HG03064 (cell line): ENCODE measurements at regions not wholly inside any gene's neighbourhood (a gene's known extent, or its start where the extent isn't known, plus 50 kb on each side); places are given as distances from the start of the nearest gene placed in this dataset.
"Not testable (repeated sequence)": the region's sequence is repeated elsewhere in the genome, so short reads cannot be mapped to it uniquely, and the experiment has no call there.

Experiments used
- ATAC-seq: cut with Tn5 transposase; IDR thresholded peaks from one replicate; pipeline ENCODE4 v1.9.1; 2021; ENCODE audit warnings: low read depth; ENCODE audit not compliant: unreplicated experiment

DNA sequence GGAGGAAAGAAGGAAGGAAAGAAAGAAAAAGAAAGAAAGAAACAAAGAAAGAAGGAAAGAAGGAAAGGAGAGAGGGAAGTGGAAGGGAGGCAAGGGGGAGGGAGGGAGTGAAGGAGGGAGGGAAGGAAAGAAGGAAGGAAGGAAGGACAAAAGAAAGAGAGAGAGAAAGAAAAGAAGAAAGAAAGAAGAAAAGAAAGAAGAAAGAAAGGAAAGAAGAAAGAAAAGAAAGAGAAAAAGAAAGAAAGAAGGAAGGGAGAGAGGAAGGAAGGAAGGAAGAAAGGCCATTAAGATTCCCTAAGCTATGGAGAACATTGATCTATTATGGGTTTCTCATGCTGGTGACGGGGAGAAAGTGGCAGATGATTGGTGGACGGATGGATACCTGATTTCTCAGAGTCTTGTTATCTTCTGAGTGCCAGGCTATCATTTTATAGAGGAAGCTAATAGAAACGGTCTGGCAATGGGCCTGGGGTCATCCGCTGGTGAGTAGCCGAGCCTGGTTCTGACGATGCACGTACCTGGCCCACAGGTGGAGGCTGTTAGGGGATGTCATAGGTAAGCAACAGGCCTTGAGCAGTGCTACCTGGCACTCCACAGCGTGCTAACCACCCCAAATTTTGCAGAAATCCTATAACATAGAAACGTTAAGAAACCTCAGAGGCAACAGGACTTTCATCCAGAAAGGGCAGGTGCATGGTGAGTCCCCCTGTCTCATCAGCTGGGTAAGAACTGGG is 142.9 kb downstream of the SHOX start:
- no peak for ATAC-seq

DNA sequence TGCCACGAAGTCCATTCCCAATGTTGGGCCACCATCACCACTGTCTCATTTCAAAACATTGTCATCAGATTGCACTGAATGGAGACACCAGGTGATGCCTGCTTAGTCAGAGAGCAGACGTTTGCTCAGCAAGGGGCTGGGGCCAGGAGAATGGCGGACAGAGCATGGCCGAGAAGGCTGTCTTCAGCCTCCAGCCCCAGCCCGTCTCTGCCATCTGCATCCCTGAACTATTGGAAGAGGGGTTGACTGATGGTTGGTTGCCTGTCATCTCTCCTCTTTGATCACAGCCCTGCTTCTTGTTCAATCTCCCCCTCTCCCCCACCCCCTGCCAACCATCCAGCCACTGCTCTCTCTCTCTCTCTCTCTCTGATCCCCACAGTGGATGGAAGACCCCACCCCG is 140.9 kb downstream of the SHOX start:
- no peak for ATAC-seq

DNA sequence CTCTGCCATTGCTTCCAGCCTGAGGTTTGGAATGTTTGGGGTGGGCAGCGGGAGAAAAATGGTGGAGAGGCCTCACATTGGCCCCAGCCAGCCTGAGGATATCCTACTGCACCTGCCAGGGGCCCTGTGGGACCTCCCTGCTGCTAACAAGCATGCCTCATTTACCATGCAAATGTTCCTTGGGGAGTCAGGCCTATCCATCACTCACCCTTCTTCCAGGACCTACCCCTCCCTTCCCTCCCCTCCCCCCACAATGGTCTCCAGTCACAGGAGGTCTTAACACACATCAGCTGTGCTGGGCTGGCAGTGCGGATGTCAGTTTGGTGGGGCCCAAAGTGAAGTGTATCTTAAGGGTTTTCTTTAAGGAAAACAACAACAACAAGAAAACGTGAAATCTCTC is 139.2 kb downstream of the SHOX start:
- no peak for ATAC-seq

DNA sequence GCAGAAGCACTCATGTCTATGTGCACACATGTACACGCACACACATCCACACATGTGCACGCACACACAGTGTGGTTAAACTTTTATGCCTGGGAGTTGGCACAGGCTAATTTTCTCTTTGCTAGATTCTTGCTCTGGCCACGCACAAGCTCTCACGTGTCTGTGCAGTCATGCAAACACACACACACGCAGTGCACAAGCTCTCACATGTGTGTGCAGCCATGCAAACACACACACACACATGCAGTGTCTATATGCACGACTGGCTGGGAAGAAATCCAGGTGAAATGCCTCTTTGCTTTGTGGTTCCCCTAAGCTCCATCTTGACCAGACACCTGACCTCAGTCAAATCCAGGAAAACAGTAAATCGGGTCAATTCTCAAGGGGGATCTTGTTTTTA is 138.0 kb downstream of the SHOX start:
- no peak for ATAC-seq

DNA sequence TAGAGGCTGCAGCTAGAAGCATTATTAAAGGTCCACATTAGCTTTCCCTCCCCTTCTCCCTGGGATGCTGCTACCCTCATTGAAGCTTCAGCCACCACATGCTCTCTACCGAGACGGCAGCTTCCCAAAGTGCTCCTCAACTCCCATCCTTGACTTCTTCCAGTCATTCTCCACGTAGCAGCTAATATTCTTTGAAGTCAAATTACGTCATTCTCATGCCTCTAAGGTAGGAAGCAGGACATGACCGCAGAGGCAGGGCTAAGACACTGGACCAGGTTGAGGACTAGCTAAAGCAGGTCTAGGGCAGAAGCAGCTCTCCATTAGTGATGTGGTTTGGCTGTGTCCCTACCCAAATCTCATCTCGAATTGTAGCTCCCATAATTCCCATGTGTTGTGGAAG is 128.3 kb downstream of the SHOX start:
- ATAC-seq, result no peak

DNA sequence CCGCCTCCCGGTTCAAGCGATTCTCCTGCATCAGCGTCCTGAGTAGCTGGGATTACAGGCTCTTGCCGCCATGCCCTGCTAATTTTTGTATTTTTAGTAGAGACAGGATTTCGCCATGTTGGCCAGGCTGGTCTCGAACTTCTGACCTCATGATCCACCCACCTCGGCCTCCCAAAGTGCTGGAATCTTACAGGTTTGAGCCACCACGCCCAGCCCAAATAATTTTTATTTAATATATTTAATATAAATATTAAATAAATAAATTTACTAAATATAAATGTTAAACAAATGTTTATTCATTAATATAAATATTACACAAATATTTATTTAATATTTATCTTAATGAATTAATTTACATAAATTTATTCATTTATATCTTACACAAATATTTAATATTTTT is 120.2 kb downstream of the SHOX start:
- no peak for ATAC-seq

DNA sequence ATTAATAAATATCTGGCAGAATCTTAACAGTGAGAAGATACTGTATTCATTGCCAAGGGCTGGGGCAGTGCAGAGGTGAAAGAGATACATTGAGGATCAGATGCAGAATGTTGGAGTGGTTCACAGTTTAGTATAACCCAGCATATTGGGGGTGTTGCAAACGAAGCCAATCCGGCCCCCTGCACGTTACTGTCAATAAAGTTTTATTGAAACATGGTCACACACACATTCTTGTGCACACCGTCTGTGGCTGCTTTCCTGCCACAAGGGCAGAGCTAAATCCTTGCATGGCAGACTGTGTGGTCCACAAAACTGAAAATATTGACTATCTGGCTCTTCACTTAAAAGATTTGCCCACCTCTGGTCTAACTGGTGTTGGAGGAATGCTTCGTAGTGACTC is 119.7 kb downstream of the SHOX start:
- no peak for ATAC-seq

DNA sequence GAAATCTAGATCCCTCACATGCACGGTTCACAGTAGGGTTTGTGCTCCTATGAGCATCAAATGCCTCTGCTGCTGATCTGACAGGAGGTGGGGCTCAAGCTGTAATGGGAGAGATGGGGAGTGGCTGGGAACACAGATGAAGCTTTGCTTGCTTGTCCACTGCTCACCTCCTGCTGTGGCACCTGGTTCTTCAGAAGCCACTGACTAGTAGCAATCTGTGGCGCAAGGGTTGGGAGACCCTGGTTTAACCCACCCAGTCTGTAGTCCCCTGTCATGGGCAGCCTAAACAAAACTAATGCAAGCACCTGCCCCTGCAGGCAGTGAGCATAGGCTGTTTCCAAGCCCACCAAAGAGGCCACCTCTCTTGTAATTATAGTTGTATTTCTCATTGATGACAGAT is 116.6 kb downstream of the SHOX start:
- no peak for ATAC-seq

DNA sequence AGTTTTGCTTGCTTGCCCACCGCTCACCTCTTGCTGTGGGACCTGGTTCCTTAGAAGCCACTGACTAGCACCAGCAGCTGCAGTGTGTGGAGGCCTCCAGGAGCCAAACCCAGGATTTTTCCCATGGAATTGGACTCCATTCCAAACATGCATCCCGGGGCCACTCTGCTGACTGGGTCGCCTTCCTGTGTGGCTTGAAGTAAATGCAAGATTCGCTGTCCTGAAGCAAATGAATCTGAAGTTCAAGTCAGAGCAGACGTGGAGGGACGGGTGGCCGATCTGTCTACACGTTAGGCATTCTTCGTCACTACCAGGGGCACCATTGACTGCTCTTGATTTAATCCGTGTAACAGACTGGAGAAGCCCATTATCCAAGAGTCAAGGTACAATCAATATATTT is 109.0 kb downstream of the SHOX start:
- ATAC-seq, result no peak

DNA sequence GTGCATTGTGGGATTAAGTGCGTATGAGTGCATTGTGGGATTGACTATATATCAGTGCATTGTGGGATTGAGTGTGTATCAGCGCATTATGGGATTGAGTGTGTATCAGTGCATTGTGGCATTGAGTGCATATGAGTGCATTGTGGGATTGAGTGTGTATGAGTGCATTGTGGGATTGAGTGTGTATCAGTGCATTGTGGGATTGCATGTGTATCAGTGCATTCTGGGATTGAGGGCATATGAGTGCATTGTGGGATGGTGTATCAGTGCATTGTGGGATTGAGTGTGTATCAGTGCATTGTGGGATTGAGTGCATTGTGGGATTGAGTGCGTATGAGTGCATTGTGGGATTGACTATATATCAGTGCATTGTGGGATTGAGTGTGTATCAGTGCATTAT is 106.4 kb downstream of the SHOX start:
- not testable (repeated sequence) for ATAC-seq

DNA sequence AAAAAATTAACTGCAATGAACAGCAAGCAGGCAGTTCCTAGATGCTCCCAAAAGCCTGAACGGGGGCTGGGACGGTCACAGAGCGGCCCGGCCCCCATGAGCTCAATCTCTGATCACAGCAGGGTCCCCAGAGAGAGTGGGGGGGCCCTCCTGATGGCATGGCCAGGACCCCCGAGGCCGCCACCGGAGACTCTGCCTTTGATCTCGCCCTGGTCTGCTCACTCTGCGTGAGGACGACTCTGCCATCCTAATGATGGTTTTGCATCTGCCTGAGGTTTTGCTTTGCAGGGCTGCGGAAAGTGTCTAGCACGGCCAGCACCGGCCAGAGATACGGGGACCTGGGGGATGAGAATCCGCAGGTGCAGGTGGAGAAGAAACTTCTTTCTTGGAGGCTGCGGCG is 103.8 kb downstream of the SHOX start:
- ATAC-seq, result no peak

DNA sequence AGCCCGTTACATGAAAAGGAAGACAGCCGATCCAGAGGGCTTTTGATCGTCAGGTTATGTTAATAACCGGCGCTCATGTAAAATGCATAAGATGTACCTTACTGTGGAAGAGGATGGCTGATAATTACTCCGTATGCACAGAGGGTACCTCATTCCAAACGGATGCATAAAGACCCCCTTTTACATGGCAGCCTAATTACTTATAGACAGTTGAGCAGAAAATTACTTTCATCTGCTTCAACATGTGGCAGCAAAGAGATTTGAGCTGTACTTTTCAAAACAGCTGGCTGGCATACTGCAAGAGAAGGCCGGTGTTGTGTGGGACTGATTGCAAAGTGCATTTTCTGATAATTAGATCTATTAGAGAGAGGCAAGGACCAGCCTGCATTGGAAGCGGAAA is 103.4 kb downstream of the SHOX start:
- ATAC-seq, result no peak

DNA sequence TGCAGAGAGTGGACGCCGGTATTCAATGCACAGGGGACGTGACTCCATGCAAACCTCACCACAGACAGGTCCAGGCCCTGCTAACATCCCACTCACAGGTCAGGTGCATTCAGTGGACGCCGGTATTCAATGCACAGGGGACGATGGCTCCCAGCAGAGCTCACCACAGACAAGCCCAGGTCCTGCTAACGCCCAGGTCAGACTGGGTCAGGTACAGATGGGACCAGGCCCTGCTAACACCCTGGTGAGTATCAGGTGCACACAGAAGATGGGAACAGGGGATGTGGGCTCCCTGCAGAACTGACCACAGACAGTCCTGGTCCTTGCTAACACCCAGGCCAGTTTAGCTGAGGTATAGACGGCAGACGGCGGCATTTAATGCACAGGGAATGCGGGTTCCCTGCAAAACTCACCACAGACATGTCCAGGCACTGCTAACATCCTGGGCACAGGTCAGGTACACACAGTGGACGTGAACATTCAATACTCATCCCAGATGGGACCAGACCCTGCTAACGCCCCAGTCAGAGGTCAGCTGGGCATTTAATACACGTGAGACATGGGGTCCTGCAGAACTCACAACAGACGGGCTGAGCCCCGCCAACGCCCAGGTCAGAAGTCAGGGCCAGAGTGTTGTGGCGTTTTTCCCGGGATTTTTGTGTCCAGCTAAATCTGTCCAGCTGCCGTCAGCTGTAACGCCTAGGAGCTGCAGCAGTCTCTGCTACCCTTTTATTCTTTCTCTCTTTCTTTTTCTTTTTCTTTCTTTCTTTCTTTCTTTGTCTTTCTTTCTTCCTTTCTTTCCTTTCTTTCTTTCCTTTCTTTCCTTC is 99.2 kb downstream of the SHOX start:
- ATAC-seq, result no peak

DNA sequence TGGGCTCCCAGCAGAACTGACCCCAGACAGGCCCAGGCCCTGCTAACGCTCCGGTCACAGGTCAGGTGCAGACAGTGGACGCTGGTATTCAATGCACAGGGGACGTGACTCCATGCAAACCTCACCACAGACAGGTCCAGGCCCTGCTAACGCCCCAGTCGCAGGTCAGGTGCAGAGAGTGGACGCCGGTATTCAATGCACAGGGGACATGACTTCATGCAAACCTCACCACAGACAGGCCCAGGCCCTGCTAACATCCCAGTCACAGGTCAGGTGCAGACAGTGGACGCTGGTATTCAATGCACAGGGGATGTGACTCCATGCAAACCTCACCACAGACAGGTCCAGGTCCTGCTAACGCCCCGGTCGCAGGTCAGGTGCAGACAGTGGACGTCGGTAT is 98.5 kb downstream of the SHOX start:
- not testable (repeated sequence) for ATAC-seq

DNA sequence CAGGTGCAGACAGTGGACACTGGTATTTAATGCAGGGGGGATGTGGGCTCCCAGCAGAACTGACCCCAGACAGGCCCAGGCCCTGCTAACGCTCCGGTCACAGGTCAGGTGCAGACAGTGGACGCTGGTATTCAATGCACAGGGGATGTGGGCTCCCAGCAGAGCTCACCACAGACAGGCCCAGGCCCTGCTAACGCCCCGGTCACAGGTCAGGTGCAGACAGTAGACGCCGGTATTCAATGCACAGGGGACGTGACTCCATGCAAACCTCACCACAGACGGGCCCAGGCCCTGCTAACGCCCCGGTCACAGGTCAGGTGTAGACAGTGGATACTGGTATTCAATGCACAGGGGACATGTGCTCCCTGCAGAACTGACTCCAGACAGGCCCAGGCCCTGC is 98.0 kb downstream of the SHOX start:
- not testable (repeated sequence) for ATAC-seq

DNA sequence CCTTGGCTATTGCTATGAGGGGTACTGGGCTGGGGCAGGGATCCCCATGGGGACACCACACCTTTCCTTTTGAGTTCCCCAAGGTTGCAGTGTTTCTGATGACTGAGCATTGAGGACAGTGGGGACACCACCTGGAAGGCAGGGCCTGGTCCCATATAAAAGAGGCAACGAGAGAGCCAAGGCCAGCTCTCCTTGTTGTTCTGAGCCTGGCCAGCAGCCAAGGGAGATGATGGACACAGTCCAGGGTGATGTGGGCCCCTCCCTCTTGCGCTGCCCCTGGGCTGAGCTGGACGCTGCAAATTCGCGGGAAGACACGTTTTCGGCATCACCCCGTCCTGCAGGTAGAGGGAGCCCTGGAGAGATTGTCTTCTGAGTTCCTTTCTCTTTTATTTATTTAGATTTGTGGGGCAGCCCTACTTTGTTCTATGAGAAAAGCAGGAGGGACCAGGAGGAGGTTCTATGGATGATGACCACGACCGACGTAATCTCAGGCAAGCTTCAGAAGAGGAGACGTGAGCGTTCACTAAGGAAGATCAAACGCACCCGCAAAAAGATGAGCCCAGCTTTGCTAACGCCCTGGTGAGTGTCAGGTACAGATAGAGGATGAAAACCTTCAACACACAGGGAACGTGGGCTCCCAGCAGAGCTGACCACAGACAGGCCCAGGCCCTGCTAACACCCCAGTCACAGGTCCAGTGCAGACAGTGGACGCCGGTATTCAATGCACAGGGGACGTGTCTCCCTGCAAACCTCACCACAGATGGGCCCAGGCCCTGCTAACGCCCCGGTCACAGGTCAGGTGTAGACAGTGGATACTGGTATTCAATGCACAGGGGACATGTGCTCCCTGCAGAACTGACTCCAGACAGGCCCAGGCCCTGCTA is 97.4 kb downstream of the SHOX start:
- ATAC-seq, result no peak

DNA sequence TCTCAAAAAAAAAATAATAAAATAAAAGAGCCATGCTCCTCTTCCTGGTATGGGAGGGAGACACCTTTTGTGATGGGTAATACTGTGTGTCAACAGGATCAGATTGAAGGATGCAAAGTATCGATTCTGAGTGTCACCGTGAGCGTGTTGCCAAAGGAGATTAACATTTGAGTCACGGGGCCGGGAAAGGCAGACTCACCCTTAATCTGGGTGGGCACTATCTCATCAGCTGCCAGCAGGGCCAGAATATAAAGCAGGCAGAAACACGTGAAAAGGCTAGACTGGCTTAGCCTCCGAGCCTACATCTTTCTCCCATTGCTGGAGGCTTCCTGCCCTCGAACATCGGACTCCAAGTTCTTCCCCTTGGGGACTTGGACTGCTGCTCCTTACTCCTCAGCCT is 95.4 kb downstream of the SHOX start:
- no peak for ATAC-seq

DNA sequence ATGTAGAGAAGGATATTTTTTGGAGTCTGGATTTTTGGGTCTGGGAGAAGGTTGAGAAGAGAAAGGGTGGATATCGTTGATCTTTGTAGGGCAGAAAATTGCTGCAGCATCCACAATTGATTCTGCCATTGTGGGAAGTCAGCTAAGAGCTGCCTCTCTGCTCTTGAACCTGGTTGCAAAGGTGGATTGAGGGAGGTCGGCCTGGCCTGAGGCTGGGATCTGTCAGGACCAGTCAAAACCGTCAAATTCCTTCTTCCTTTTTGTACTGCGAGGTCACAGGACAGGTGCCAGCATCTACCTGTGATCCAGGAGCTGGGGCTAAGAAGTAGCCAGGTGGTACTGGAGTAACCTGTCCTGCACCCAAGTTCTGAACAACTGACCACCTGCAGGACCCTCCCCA is 93.7 kb downstream of the SHOX start:
- no peak for ATAC-seq

DNA sequence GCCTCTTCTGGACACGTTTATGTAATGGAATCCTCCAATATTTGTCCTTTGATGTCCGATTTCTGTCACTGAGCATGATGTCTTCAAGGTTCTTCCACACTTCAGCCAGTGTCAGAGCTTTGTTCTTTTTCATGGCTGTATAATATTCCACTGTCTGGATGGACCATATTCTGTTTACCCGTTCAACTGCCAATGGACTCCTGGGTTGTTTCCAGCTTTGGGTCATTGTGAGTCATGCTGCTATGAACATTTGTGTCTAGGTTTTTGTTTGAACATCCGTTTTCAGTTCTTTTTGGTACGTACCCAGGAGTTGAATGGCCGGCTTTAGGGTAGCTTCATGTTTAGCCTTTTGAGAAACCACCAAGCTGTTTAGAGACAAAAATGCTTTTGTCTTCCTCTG is 93.2 kb downstream of the SHOX start:
- no peak for ATAC-seq

DNA sequence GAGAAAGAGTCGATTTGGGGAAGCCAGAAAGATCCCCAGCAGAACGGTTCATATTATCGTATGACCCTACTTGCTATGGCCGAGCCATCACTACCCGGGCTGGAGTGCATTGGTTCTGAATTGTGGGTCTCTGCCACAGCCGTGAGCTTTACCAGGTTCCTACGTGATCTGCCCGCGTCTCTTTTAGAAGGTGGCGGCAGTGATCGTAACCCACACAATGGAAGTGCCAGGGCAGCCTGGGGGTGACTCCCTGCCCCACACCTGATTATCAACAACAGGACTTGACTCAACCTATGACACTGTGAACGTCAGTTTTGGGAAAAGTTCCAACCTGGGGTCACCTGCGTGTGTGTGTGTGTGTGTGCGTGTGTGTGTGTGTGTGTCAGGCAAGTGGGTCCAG is 90.8 kb downstream of the SHOX start:
- ATAC-seq, result no peak

DNA sequence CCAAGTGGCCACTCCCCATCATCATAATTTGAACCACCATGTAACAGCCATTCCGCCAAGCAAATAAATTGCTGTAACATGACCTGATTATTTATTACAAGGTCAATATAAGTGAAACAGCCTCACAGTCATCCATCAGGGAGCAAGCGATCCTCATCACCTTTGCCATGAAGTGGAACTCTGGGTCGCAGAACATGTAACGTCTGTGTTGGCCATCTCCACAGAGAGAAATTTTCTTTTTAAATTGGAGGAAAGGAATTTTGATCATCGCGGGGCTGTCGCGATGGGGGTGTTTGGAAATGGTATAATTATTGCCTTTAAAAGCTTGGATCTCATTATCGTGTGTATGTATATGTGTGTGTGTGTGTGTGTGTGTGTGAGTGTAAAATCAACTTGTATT is 90.2 kb downstream of the SHOX start:
- ATAC-seq, result no peak
